Activated naive CD8-positive, alpha-beta T cell (primary cell): ENCODE measurements at regions not wholly inside any gene's neighbourhood (a gene's known extent, or its start where the extent isn't known, plus 50 kb on each side); places are given as distances from the start of the nearest gene placed in this dataset.
A peak's percentile ranks its signal among the peaks of the same experiment; 100 is the strongest.
"Not testable (repeated sequence)": the region's sequence is repeated elsewhere in the genome, so short reads cannot be mapped to it uniquely, and the experiment has no call there.

Experiments
- H3K27ac Mint-ChIP-seq: one replicate; pipeline ENCODE4 v1.8.0; 2021; ENCODE audit warnings: mixed read lengths
- H3K27me3 Mint-ChIP-seq: one replicate; pipeline ENCODE4 v1.8.0; 2021; ENCODE audit warnings: mixed read lengths
- H3K36me3 Mint-ChIP-seq: one replicate; pipeline ENCODE4 v1.8.0; 2021; ENCODE audit warnings: mixed read lengths
- H3K4me1 Mint-ChIP-seq: one replicate; pipeline ENCODE4 v1.8.0; 2021; ENCODE audit warnings: low read depth, mixed read lengths
- H3K4me3 Mint-ChIP-seq: one replicate; pipeline ENCODE4 v1.8.0; 2021; ENCODE audit warnings: mild to moderate bottlenecking, mixed read lengths
- H3K9me3 Mint-ChIP-seq: one replicate; pipeline ENCODE4 v1.8.0; 2021; ENCODE audit warnings: low read depth, mixed read lengths

DNA sequence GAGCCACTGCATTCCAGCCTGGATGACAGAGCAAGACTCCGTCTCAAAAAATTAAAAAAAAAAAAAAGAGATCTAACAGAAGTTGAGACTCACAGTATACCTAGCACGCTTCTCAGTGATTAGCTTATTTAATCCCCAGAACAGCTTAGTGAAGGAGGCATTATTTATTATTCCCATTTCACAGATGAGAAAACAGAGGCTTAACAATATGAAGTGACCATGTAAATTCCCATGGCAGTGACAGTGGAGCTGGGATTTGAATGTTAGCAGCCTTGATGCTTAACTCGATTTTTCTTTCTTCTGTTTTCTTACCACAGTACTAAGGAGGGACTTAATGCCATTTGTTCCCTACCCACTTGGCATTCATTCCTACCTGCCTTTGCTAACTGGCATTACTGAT lies 89.9 kb upstream of the ZNF217 start:
- Mint-ChIP-seq H3K27ac (no peak overlapping the region), H3K4me1 (peaks cover 34% of the 10 kb centered on the region), H3K4me3 (no peak overlapping the region)

GRCh38 chr20:53681352-53682212 lies 87.9 kb upstream of the ZNF217 start:
- no peaks in the 10 kb centered on the region for H3K9me3 Mint-ChIP-seq
- H3K36me3 Mint-ChIP-seq: no peaks in the 10 kb centered on the region
- no peak overlapping the region for H3K27ac Mint-ChIP-seq
- no peaks in the 10 kb centered on the region for H3K27me3 Mint-ChIP-seq
- H3K4me1 Mint-ChIP-seq: peaks cover 41% of the 10 kb centered on the region
- H3K4me3 Mint-ChIP-seq: no peak overlapping the region

More for the DNA sequence above, 89.9 kb upstream of the ZNF217 start:
- Mint-ChIP-seq H3K27me3 (no peaks in the 10 kb centered on the region), H3K9me3 (no peaks in the 10 kb centered on the region), H3K36me3 (no peaks in the 10 kb centered on the region)

GRCh38 chr20:53679597-53680309 lies 86.1 kb upstream of the ZNF217 start:
- Mint-ChIP-seq H3K9me3 (no peaks in the 10 kb centered on the region), H3K36me3 (no peaks in the 10 kb centered on the region), H3K27me3 (no peaks in the 10 kb centered on the region), H3K4me3 (no peak overlapping the region), H3K27ac (peak overlapping the region; percentile 54), H3K4me1 (peaks cover 32% of the 10 kb centered on the region)

DNA sequence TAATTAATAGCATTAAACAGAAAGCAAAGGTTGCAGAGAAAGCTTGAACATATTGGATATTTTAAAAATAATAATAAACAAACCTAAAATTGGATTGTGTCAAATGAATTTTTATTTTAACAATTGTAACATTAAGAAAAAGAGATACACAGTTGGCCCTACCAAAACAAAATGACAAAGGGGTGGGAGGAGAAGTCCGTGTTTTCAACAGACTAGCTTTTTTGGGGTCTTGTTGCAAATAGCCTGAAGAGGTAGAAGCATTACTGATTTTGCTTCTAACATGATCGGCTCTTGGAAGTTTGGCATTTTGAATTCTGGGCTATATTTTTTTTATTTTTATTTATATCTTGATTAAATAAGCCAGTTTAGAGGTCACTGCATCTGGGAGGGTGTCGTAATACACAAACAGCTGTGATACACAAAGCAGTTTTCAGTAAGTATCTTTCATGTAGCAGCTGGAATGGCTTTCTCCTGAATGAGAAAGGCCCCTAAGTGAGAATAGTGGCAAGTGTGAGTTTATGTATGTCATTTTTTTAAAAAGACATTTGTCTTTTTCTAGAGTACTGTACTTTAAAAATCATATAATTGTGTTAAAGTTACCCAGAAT lies 85.5 kb upstream of the ZNF217 start:
- Mint-ChIP-seq H3K36me3 (no peaks in the 10 kb centered on the region), H3K27me3 (no peaks in the 10 kb centered on the region), H3K4me3 (peak overlapping the region; percentile 58), H3K27ac (no peak overlapping the region), H3K9me3 (no peaks in the 10 kb centered on the region), H3K4me1 (peaks cover 32% of the 10 kb centered on the region)

DNA sequence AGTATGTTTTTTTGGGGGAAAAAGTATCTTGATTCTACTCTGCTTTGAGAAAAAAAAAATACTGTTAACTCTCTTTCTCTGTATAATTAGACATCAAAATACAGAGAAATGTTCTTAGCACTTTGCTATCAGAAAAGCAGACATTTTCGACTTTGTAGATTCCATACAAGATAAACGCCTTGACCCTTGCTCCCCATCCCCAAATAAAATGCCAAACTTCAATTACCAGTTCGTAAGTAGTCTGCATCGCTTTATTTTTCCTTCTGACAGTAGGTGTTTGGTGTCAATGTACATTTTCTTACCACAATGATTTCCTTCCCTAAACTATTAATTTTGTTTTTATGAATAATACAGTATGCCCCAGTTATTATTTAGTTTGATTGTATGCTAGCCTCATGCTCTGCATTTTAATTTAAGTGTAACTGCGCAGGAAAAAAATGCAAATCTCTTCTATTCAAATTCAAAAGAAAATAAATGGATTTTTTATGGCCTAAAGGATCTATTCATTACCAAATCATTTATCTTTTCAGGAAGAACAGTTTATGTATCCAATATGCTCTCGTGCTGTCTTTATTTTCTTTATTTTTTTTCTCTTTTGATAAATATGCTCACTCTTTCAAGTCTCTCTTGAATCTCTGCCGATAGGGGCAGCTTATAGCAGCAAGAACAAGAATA lies 84.8 kb upstream of the ZNF217 start:
- Mint-ChIP-seq H3K4me3 (peak overlapping the region; percentile 58), H3K27ac (peak overlapping the region; percentile 80), H3K27me3 (no peaks in the 10 kb centered on the region), H3K4me1 (peaks cover 32% of the 10 kb centered on the region), H3K36me3 (no peaks in the 10 kb centered on the region), H3K9me3 (no peaks in the 10 kb centered on the region)

- Mint-ChIP-seq H3K9me3 (no peaks in the 10 kb centered on the region), H3K4me1 (peaks cover 32% of the 10 kb centered on the region), H3K27me3 (no peaks in the 10 kb centered on the region), H3K4me3 (peak overlapping the region; percentile 58), H3K36me3 (no peaks in the 10 kb centered on the region), H3K27ac (peak overlapping the region; percentile 80)
Measured at GRCh38 chr20:53677447-53678314, 84.0 kb upstream of the ZNF217 start.

GRCh38 chr20:53676987-53677386 lies 83.3 kb upstream of the ZNF217 start:
- peaks cover 32% of the 10 kb centered on the region for H3K4me1 Mint-ChIP-seq
- H3K27ac Mint-ChIP-seq: no peak overlapping the region
- H3K36me3 Mint-ChIP-seq: no peaks in the 10 kb centered on the region
- no peaks in the 10 kb centered on the region for H3K9me3 Mint-ChIP-seq
- no peak overlapping the region for H3K4me3 Mint-ChIP-seq
- no peaks in the 10 kb centered on the region for H3K27me3 Mint-ChIP-seq

GRCh38 chr20:53676519-53676822 lies 82.8 kb upstream of the ZNF217 start:
- H3K4me1 Mint-ChIP-seq: peaks cover 32% of the 10 kb centered on the region
- no peak overlapping the region for H3K4me3 Mint-ChIP-seq
- no peaks in the 10 kb centered on the region for H3K36me3 Mint-ChIP-seq
- H3K9me3 Mint-ChIP-seq: no peaks in the 10 kb centered on the region
- H3K27ac Mint-ChIP-seq: no peak overlapping the region
- no peaks in the 10 kb centered on the region for H3K27me3 Mint-ChIP-seq

DNA sequence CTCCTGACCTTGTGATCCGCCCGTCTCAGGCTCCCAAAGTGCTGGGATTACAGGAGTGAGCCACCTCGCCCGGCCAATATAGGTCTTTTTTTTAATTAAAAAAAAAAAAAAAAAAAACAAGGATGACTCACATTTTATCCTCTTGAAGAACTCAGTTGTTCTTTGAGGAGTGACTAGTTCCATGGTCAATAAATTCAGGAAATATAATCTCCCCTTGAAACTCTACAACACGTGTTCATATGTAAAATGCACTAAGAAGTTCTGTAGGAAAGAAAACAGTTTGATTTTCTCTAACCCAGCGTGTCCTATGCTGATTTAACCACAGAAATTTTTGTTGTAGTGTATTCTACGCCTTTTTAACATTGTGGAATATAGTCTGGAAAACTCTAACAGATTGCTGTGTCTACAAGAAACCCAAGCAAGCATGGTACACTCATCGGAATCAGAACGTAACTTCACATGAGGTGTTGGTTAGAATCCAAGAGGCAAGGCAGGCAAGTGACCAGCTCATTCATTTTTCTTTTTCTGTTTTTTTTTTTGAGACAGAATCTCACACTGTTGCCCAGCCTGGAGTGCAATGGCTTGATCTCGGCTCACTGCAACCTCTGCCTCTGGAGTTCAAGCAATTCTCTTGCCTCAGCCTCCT lies 79.0 kb upstream of the ZNF217 start:
- Mint-ChIP-seq H3K4me3 (no peak overlapping the region), H3K36me3 (no peaks in the 10 kb centered on the region), H3K27ac (no peak overlapping the region), H3K4me1 (peaks cover 3% of the 10 kb centered on the region), H3K9me3 (no peaks in the 10 kb centered on the region), H3K27me3 (no peaks in the 10 kb centered on the region)

DNA sequence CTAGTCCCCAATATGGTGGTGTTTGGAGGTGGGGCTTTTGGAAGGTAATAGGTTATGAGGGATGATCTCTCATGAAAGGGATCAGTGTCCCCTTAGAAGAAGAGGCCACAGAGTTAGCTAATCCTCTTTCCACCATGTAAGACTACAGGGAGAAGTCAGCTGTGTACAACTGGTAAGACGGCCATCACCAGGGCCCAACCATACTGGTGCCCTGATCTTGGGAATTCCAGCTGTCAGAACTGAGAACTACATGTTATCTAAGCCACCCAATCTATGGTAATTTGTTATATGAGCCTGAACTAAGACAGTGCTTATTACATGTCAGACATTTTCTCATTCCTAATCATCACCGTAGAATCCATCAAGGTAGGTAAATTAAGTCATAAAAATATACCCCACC lies 77.7 kb upstream of the ZNF217 start:
- Mint-ChIP-seq H3K27ac (peak overlapping the region; percentile 5), H3K36me3 (no peaks in the 10 kb centered on the region), H3K9me3 (no peaks in the 10 kb centered on the region), H3K4me3 (no peak overlapping the region), H3K27me3 (no peaks in the 10 kb centered on the region), H3K4me1 (no peaks in the 10 kb centered on the region)

GRCh38 chr20:53669517-53670313 lies 76.1 kb upstream of the ZNF217 start:
- H3K9me3 Mint-ChIP-seq, H3K36me3 Mint-ChIP-seq, H3K27ac Mint-ChIP-seq, H3K27me3 Mint-ChIP-seq, H3K4me1 Mint-ChIP-seq, H3K4me3 Mint-ChIP-seq: not testable (repeated sequence)

DNA sequence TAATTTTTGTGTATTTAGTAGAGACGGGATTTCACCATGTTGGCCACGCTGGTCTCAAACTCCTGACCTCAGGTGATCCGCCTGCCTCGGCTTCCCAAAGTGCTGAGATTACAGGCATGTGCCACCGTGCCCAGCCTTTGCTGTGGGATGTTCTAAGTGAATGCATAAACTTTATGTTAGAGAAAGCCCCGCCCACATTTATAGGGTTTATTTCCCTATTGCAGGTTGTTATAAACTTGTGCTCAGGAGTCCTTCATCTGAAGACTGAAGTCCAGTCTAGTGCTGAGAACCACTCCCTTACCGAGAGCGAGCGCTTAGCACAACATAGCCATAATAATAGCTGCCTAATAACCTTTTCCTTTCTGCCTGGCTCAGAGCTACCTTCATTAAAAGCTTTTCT lies 75.4 kb upstream of the ZNF217 start:
- H3K9me3 Mint-ChIP-seq: no peaks in the 10 kb centered on the region
- H3K36me3 Mint-ChIP-seq: no peaks in the 10 kb centered on the region
- peaks cover 5% of the 10 kb centered on the region for H3K4me1 Mint-ChIP-seq
- no peak overlapping the region for H3K4me3 Mint-ChIP-seq
- no peaks in the 10 kb centered on the region for H3K27me3 Mint-ChIP-seq
- H3K27ac Mint-ChIP-seq: no peak overlapping the region

GRCh38 chr20:53666144-53666543 lies 72.5 kb upstream of the ZNF217 start:
- H3K4me3 Mint-ChIP-seq: no peak overlapping the region
- H3K9me3 Mint-ChIP-seq: no peaks in the 10 kb centered on the region
- no peak overlapping the region for H3K27ac Mint-ChIP-seq
- peaks cover 19% of the 10 kb centered on the region for H3K4me1 Mint-ChIP-seq
- no peaks in the 10 kb centered on the region for H3K36me3 Mint-ChIP-seq
- H3K27me3 Mint-ChIP-seq: no peaks in the 10 kb centered on the region
